GM23338 (cell line): ENCODE measurements at regions not wholly inside any gene's neighbourhood (a gene's known extent, or its start where the extent isn't known, plus 50 kb on each side); places are given as distances from the start of the nearest gene placed in this dataset.

Source experiments
- ATAC-seq: fragments of 200-7000 bp; cut with Tn5 transposase; 3 replicates; pipeline ENCODE4 v1.9.1; 2020
- DNase-seq: peaks from one replicate; pipeline ENCODE4 v3.0.0-alpha.2; 2015; ENCODE audit warnings: low spot score
- H2AFZ ChIP-seq: fragments of 200-600 bp; sonication (generic); 2 replicates; pipeline ENCODE4 v1.8.0; 2016; ENCODE audit warnings: antibody characterized with exemption, mild to moderate bottlenecking, moderate library complexity
- H3F3A ChIP-seq: fragments of 200-600 bp; sonication (generic); replicated peaks from 2 replicates; pipeline ENCODE4 v1.8.0; 2017; ENCODE audit warnings: antibody characterized with exemption, mixed run types, low read depth
- H3K27ac ChIP-seq: fragments of 200-600 bp; sonication (generic); 2 replicates; pipeline ENCODE4 v1.6.1; 2016; ENCODE audit warnings: low read depth
- H3K27me3 ChIP-seq: fragments of 200-600 bp; sonication (generic); 2 replicates; pipeline ENCODE4 v1.8.0; 2016; ENCODE audit warnings: mild to moderate bottlenecking, mixed run types, moderate library complexity; ENCODE audit not compliant: insufficient read depth
- H3K36me3 ChIP-seq: fragments of 200-600 bp; sonication (generic); 2 replicates; pipeline ENCODE4 v1.8.0; 2016; ENCODE audit warnings: mild to moderate bottlenecking; ENCODE audit not compliant: insufficient read depth
- H3K4me1 ChIP-seq: fragments of 200-600 bp; sonication (generic); 2 replicates; pipeline ENCODE4 v1.8.0; 2016; ENCODE audit warnings: mild to moderate bottlenecking, moderate library complexity; ENCODE audit not compliant: insufficient read depth
- H3K4me2 ChIP-seq: fragments of 200-600 bp; sonication (generic); 2 replicates; pipeline ENCODE4 v1.7.1; 2017; ENCODE audit warnings: mixed run types
- H3K4me3 ChIP-seq: fragments of 200-600 bp; sonication (generic); 2 replicates; pipeline ENCODE4 v1.6.1; 2016; ENCODE audit warnings: mixed run types
- H3K79me2 ChIP-seq: fragments of 200-600 bp; sonication (generic); replicated peaks from 2 replicates; pipeline ENCODE4 v1.8.0; 2017; ENCODE audit warnings: mild to moderate bottlenecking; ENCODE audit not compliant: insufficient read depth
- H3K9me2 ChIP-seq: fragments of 200-600 bp; sonication (generic); 2 replicates; pipeline ENCODE4 v1.8.0; 2017; ENCODE audit not compliant: insufficient read depth
- H4K20me1 ChIP-seq: fragments of 200-600 bp; sonication (generic); replicated peaks from 2 replicates; pipeline ENCODE4 v1.8.0; 2017; ENCODE audit warnings: mild to moderate bottlenecking; ENCODE audit not compliant: insufficient read depth
- H3K27ac Mint-ChIP-seq: 2 replicates; pipeline ENCODE4 v1.8.0; 2020; ENCODE audit warnings: inconsistent platforms, mild to moderate bottlenecking, moderate library complexity, mixed read lengths
- H3K27me3 Mint-ChIP-seq: 3 replicates; pipeline ENCODE4 v1.8.0; 2022; ENCODE audit warnings: low read depth, mild to moderate bottlenecking, moderate library complexity, mixed read lengths, inconsistent platforms; ENCODE audit not compliant: insufficient read depth, poor library complexity
- H3K36me3 Mint-ChIP-seq: 3 replicates; pipeline ENCODE4 v1.8.0; 2021; ENCODE audit warnings: low read depth, mild to moderate bottlenecking, inconsistent platforms, moderate library complexity, mixed read lengths
- H3K4me1 Mint-ChIP-seq: 3 replicates; pipeline ENCODE4 v1.8.0; 2020; ENCODE audit warnings: mild to moderate bottlenecking, inconsistent platforms, mixed read lengths
- H3K4me3 Mint-ChIP-seq: 3 replicates; pipeline ENCODE4 v1.8.0; 2021; ENCODE audit warnings: moderate library complexity, mild to moderate bottlenecking, inconsistent platforms, mixed read lengths
- H3K9me3 Mint-ChIP-seq: 3 replicates; pipeline ENCODE4 v1.8.0; 2020; ENCODE audit warnings: moderate library complexity, mild to moderate bottlenecking, inconsistent platforms, mixed read lengths
- POLR2AphosphoS5 ChIP-seq: IDR thresholded peaks from 2 replicates; pipeline ENCODE4 v1.6.1; 2016; ENCODE audit warnings: antibody characterized with exemption, low read depth
- ZNF462 ChIP-seq: fragments of 250-450 bp; sonication (Bioruptor Pico); IDR thresholded peaks from 2 replicates; pipeline ENCODE4 v1.5.0; 2020; ENCODE audit warnings: mild to moderate bottlenecking, moderate library complexity
- TF ChIP-seq, protein P1 (sequence below): IDR thresholded peaks from 2 replicates; pipeline ENCODE4 v1.6.1; 2016; ENCODE audit warnings: antibody characterized with exemption
- TF ChIP-seq, protein P2 (sequence below), 2 experiments: fragments of 200-600 bp in 1 of 2; sonication (generic) in 1 of 2; conservative IDR thresholded peaks; 2 replicates each; pipeline versions ENCODE4 v1.5.1 to v1.6.1; 2016 to 2017; ENCODE audit warnings: antibody characterized with exemption in 2 of 2, low read depth in 2 of 2, mild to moderate bottlenecking in 2 of 2, moderate library complexity in 1 of 2

DNA sequence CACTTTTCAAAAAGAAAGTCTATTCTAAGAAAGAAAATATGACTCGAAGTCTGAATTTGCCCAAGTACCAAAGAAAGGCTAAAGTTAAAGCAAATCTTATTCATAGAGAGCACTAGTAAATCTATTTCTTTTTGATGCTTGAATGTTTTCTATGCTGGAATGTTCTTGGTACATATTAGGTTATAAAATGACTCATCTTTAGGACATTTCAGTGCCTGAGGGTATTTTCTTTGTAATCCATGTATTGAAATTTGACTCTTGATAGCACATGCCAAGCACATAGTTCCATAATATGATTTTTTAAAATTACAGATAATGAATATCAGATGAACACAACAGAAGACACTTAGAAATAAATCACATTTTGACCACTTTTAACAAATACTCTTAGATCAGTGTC, 232.8 kb downstream of the TRIML1 start:
- Mint-ChIP-seq H3K27me3 (peaks cover 5% of the 10 kb centered on the region), H3K36me3 (peaks cover 12% of the 10 kb centered on the region), H3K4me3 (no peak overlapping the region), H3K27ac (no peak overlapping the region), H3K9me3 (peaks cover 14% of the 10 kb centered on the region), H3K4me1 (peaks cover 3% of the 10 kb centered on the region; the same call in 1 of the 3 replicates)
- ATAC-seq, result no peak
- no peak overlapping the region for H2AFZ ChIP-seq
- no peaks in the 10 kb centered on the region for H3K4me1 ChIP-seq
- TF ChIP-seq, protein P1, sequence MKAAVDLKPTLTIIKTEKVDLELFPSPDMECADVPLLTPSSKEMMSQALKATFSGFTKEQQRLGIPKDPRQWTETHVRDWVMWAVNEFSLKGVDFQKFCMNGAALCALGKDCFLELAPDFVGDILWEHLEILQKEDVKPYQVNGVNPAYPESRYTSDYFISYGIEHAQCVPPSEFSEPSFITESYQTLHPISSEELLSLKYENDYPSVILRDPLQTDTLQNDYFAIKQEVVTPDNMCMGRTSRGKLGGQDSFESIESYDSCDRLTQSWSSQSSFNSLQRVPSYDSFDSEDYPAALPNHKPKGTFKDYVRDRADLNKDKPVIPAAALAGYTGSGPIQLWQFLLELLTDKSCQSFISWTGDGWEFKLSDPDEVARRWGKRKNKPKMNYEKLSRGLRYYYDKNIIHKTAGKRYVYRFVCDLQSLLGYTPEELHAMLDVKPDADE, result no peak
- no peak for TF ChIP-seq POLR2AphosphoS5
- no peak for DNase-seq
- H3K27me3 ChIP-seq, result no peaks in the 10 kb centered on the region
- no peak overlapping the region for H3K4me2 ChIP-seq
- H3F3A ChIP-seq, result no peaks in the 10 kb centered on the region
- H3K4me3 ChIP-seq, result no peak overlapping the region
- no peaks in the 10 kb centered on the region for H3K36me3 ChIP-seq
- peaks cover 5% of the 10 kb centered on the region; the same call in 1 of the 2 replicates for H3K9me2 ChIP-seq
- H4K20me1 ChIP-seq, result no peaks in the 10 kb centered on the region
- H3K27ac ChIP-seq, result no peak overlapping the region
- no peaks in the 10 kb centered on the region for H3K79me2 ChIP-seq

DNA sequence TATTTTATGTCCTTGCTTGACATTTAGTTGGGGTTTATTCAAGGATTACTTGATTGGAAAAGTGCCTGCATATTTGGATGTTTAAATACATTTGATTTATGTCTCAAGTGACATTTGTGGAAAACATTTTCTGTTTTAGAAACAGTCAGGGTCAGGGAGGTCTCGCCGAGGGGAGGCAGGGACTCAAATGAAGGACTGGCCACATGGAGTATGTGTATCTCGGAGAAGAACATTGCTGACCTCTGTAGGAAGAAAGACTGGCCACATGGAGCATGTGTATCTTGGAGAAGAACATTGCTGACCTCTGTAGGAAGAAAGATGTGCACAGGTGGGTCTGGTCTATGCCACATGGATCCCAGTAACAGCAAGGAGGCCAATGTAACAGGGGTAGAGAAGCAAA, 233.6 kb downstream of the TRIML1 start:
- Histone ChIP-seq H3K36me3 (no peaks in the 10 kb centered on the region), H3K79me2 (no peaks in the 10 kb centered on the region), H4K20me1 (no peaks in the 10 kb centered on the region), H3K27ac (no peak overlapping the region), H3K4me3 (no peak overlapping the region), H3K27me3 (no peaks in the 10 kb centered on the region), H3K4me2 (no peak overlapping the region), H3F3A (no peaks in the 10 kb centered on the region), H3K4me1 (no peaks in the 10 kb centered on the region), H2AFZ (no peak overlapping the region), H3K9me2 (peaks cover 5% of the 10 kb centered on the region; the same call in 1 of the 2 replicates)
- ATAC-seq (no peak), DNase-seq (no peak)
- peaks cover 15% of the 10 kb centered on the region for H3K9me3 Mint-ChIP-seq
- peaks cover 13% of the 10 kb centered on the region for H3K36me3 Mint-ChIP-seq
- no peak overlapping the region for H3K27ac Mint-ChIP-seq
- H3K4me3 Mint-ChIP-seq, result no peak overlapping the region
- H3K27me3 Mint-ChIP-seq, result peaks cover 5% of the 10 kb centered on the region
- peaks cover 3% of the 10 kb centered on the region; the same call in 1 of the 3 replicates for H3K4me1 Mint-ChIP-seq
- no peak for TF ChIP-seq ZNF462
- TF ChIP-seq, protein P2, sequence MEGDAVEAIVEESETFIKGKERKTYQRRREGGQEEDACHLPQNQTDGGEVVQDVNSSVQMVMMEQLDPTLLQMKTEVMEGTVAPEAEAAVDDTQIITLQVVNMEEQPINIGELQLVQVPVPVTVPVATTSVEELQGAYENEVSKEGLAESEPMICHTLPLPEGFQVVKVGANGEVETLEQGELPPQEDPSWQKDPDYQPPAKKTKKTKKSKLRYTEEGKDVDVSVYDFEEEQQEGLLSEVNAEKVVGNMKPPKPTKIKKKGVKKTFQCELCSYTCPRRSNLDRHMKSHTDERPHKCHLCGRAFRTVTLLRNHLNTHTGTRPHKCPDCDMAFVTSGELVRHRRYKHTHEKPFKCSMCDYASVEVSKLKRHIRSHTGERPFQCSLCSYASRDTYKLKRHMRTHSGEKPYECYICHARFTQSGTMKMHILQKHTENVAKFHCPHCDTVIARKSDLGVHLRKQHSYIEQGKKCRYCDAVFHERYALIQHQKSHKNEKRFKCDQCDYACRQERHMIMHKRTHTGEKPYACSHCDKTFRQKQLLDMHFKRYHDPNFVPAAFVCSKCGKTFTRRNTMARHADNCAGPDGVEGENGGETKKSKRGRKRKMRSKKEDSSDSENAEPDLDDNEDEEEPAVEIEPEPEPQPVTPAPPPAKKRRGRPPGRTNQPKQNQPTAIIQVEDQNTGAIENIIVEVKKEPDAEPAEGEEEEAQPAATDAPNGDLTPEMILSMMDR (conservative IDR thresholded peaks at IDR 0.05; ENCODE audit: low read depth in 2 of 2), result peak in 1 of 2 experiments; percentile 51; a peak in 2 of 4 replicates
